A549 (cell line): ENCODE measurements at regions not wholly inside any gene's neighbourhood (a gene's known extent, or its start where the extent isn't known, plus 50 kb on each side); places are given as distances from the start of the nearest gene placed in this dataset.

Experiments used
- ATAC-seq, 2 experiments: fragments of 200-7000 bp in 1 of 2; fragments of >200 bp in 1 of 2; cut with Nextera tagmentation in 1 of 2; cut with Tn5 transposase in 1 of 2; 3 replicates each; pipeline versions ENCODE4 v1.8.0 to v1.9.1; 2018 to 2020; ENCODE audit warnings: mild to moderate bottlenecking in 1 of 2, moderate library complexity in 1 of 2
- CTCF ChIA-PET: fragments of 300-600 bp; sonication (Branson Sonifier 250); formaldehyde crosslinking; extraction: SDS; loops from one replicate; lab custom pipeline; 2021; ENCODE audit warnings: antibody characterized with exemption, inconsistent platforms; lab: Yijun Ruan, JAX
- POLR2A ChIA-PET: fragments of 350-600 bp; formaldehyde crosslinking; extraction: SDS; loops from one replicate; lab custom pipeline; 2021; ENCODE audit warnings: antibody characterized with exemption, inconsistent platforms; lab: Yijun Ruan, JAX
- DNase-seq, 2 experiments: peaks; one replicate each; pipeline versions ENCODE4 v3.0.0 to v3.0.0-alpha.2; 2011 to 2016; ENCODE audit warnings: low read depth in 1 of 2, low spot score in 1 of 2
- FAIRE-seq: peaks from 2 replicates; lab custom pipeline; 2011; peaks lifted over from hg19 to GRCh38; lab: Jason Lieb, UNC
- H3K27ac ChIP-seq, 2 experiments: fragments of >200 bp; sonication (Bioruptor Twin); formaldehyde crosslinking; 3 replicates each; pipeline ENCODE4 v1.5.1; 2016 to 2017
- H3K4me1 ChIP-seq: fragments of >200 bp; sonication (Bioruptor Twin); formaldehyde crosslinking; 3 replicates; pipeline ENCODE4 v1.6.1; 2016
- H3K4me2 ChIP-seq: fragments of >200 bp; sonication (Bioruptor Twin); formaldehyde crosslinking; 3 replicates; pipeline ENCODE4 v1.6.1; 2016
- H3K4me3 ChIP-seq: fragments of >200 bp; sonication (Bioruptor Twin); formaldehyde crosslinking; 3 replicates; pipeline ENCODE4 v1.5.1; 2016
- H3K9me3 ChIP-seq: fragments of >200 bp; sonication (Bioruptor Twin); formaldehyde crosslinking; 3 replicates; pipeline ENCODE4 v1.6.1; 2016
- ATOH8 ChIP-seq: fragments of 250-450 bp; sonication (Bioruptor Pico); IDR thresholded peaks from 2 replicates; pipeline ENCODE4 v1.5.0; 2020; ENCODE audit warnings: low read depth, mild to moderate bottlenecking, moderate library complexity
- CHD2 ChIP-seq: fragments of 150-350 bp; IDR thresholded peaks from 2 replicates; pipeline ENCODE4 v1.6.1; 2014; ENCODE audit warnings: low read length; ENCODE audit not compliant: partially characterized antibody
- CHD4 ChIP-seq: fragments of 200-600 bp; sonication (generic); IDR thresholded peaks from 2 replicates; pipeline ENCODE4 v1.6.1; 2016; ENCODE audit warnings: antibody characterized with exemption, mild to moderate bottlenecking, borderline replicate concordance
- EHF ChIP-seq: fragments of 250-450 bp; sonication (Bioruptor Pico); IDR thresholded peaks from 2 replicates; pipeline ENCODE4 v1.5.0; 2020; ENCODE audit warnings: mild to moderate bottlenecking
- EHMT2 ChIP-seq: fragments of 200-600 bp; sonication (generic); IDR thresholded peaks from 2 replicates; pipeline ENCODE4 v1.6.1; 2016; ENCODE audit warnings: antibody characterized with exemption, low read depth, mild to moderate bottlenecking, moderate library complexity
- FOSB ChIP-seq: fragments of 250-450 bp; sonication (Bioruptor Pico); IDR thresholded peaks from 2 replicates; pipeline ENCODE4 v1.5.0; 2020; ENCODE audit warnings: mild to moderate bottlenecking, moderate library complexity
- HOXB13 ChIP-seq: fragments of 250-450 bp; sonication (Bioruptor Pico); IDR thresholded peaks from 2 replicates; pipeline ENCODE4 v1.5.0; 2020; ENCODE audit warnings: low read depth, mild to moderate bottlenecking, moderate library complexity
- JUN ChIP-seq, 2 experiments: fragments of >200 bp; sonication (Bioruptor Twin); formaldehyde crosslinking; IDR thresholded peaks; 2 replicates in 1 of 2; 3 replicates in 1 of 2; pipeline ENCODE4 v1.6.1; 2016 to 2017
- MYC ChIP-seq: IDR thresholded peaks from 2 replicates; pipeline ENCODE4 v1.6.1; 2012; ENCODE audit warnings: mild to moderate bottlenecking, inconsistent platforms, low read length, improper control_type of control experiment, borderline replicate concordance
- NFE2L2 ChIP-seq: fragments of 150-350 bp; conservative IDR thresholded peaks from 2 replicates; pipeline ENCODE4 v1.6.1; 2014; ENCODE audit warnings: low read length
- NPAS2 ChIP-seq: fragments of 250-450 bp; sonication (Bioruptor Pico); IDR thresholded peaks from 2 replicates; pipeline ENCODE4 v1.8.0; 2022; ENCODE audit warnings: mild to moderate bottlenecking, moderate library complexity, borderline replicate concordance
- RAD21 ChIP-seq, 2 experiments: fragments of >200 bp in 1 of 2; sonication (Bioruptor Twin) in 1 of 2; formaldehyde crosslinking in 1 of 2; IDR thresholded peaks in 1 of 2; conservative IDR thresholded peaks in 1 of 2; 2 replicates in 1 of 2; 3 replicates in 1 of 2; pipeline ENCODE4 v1.6.1; 2012 to 2018; ENCODE audit warnings: inconsistent platforms in 1 of 2
- SMC3 ChIP-seq: fragments of >200 bp; sonication (Bioruptor Twin); formaldehyde crosslinking; IDR thresholded peaks from 3 replicates; pipeline ENCODE4 v1.6.1; 2018; ENCODE audit warnings: inconsistent platforms
- SREBF2 ChIP-seq: fragments of 450-650 bp; IDR thresholded peaks from 2 replicates; pipeline ENCODE4 v1.6.1; 2014; ENCODE audit warnings: mild to moderate bottlenecking, moderate library complexity
- ZSCAN20 ChIP-seq: fragments of 250-450 bp; sonication (Bioruptor Pico); IDR thresholded peaks from 2 replicates; pipeline ENCODE4 v1.8.0; 2022; ENCODE audit warnings: mild to moderate bottlenecking, moderate library complexity
- WGBS: methylation state at CpG from one replicate; pipeline ENCODE4 v1.1.6; 2017; ENCODE audit errors: missing lambda C conversion rate; 5-methylcytosine and 5-hydroxymethylcytosine counted together
- TF ChIP-seq, protein P1 (sequence below): fragments of 150-350 bp; IDR thresholded peaks from 2 replicates; pipeline ENCODE4 v1.6.1; 2014; ENCODE audit warnings: low read depth, mild to moderate bottlenecking, low read length
- TF ChIP-seq, protein P2 (sequence below): fragments of >200 bp; sonication (Bioruptor Twin); formaldehyde crosslinking; IDR thresholded peaks from 3 replicates; pipeline ENCODE4 v1.6.1; 2016

- H3K27ac ChIP-seq = no peak overlapping the region
- ChIA-PET POLR2A (no interaction called here), CTCF (no interaction called here)
- DNase-seq (no peak), FAIRE-seq (no peak), ATAC-seq (no peak)
- H3K4me1 ChIP-seq = no peaks in the 10 kb centered on the region
- no peak overlapping the region for H3K4me3 ChIP-seq
- no peak overlapping the region for H3K4me2 ChIP-seq
- H3K9me3 ChIP-seq = no peaks in the 10 kb centered on the region
- TF ChIP-seq NPAS2 (CRISPR knock-in tag) (no peak), HOXB13 (CRISPR knock-in tag) (no peak), RAD21 (conservative IDR thresholded peaks at IDR 0.05 in 1 of 2, IDR thresholded peaks at IDR 0.05 in 1 of 2) (no peak)
- 63% methylated on average over 3 of the region's 3 CpGs for WGBS
Observed at GRCh38 chr1:96978444-96978843, 256.9 kb downstream of the PTBP2 start.

GRCh38 chr1:96978901-96979300 is 257.3 kb downstream of the PTBP2 start:
- DNase-seq (no peak), ATAC-seq (no peak), FAIRE-seq (no peak)
- ChIA-PET POLR2A (no interaction called here), CTCF (no interaction called here)
- 63% methylated on average over 4 of the region's 4 CpGs for WGBS
- Histone ChIP-seq H3K4me2 (no peak overlapping the region), H3K4me1 (no peaks in the 10 kb centered on the region), H3K27ac (no peak overlapping the region), H3K9me3 (no peaks in the 10 kb centered on the region), H3K4me3 (no peak overlapping the region)
- TF ChIP-seq CHD4 (no peak), ZSCAN20 (CRISPR knock-in tag) (no peak), ATOH8 (CRISPR knock-in tag) (no peak), SREBF2 (no peak)

GRCh38 chr1:96979304-96980268 is 258.0 kb downstream of the PTBP2 start:
- FAIRE-seq (no peak), DNase-seq (no peak), ATAC-seq (no peak)
- Histone ChIP-seq H3K4me1 (no peaks in the 10 kb centered on the region), H3K4me2 (no peak overlapping the region), H3K27ac (no peak overlapping the region), H3K9me3 (no peaks in the 10 kb centered on the region), H3K4me3 (no peak overlapping the region)
- WGBS = 61% methylated on average over 3 of the region's 3 CpGs
- TF ChIP-seq FOSB (CRISPR knock-in tag) = no peak
- no peak for TF ChIP-seq NFE2L2
- TF ChIP-seq CHD2 = no peak
- TF ChIP-seq EHMT2 = no peak
- TF ChIP-seq, protein P1, sequence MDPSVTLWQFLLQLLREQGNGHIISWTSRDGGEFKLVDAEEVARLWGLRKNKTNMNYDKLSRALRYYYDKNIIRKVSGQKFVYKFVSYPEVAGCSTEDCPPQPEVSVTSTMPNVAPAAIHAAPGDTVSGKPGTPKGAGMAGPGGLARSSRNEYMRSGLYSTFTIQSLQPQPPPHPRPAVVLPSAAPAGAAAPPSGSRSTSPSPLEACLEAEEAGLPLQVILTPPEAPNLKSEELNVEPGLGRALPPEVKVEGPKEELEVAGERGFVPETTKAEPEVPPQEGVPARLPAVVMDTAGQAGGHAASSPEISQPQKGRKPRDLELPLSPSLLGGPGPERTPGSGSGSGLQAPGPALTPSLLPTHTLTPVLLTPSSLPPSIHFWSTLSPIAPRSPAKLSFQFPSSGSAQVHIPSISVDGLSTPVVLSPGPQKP = no peak
- TF ChIP-seq ZSCAN20 (CRISPR knock-in tag) = no peak
- TF ChIP-seq SMC3 = no peak
- TF ChIP-seq EHF (CRISPR knock-in tag) = no peak
- TF ChIP-seq JUN (IDR thresholded peaks at IDR 0.05) = no peak
- no peak for TF ChIP-seq MYC
- TF ChIP-seq, protein P2, sequence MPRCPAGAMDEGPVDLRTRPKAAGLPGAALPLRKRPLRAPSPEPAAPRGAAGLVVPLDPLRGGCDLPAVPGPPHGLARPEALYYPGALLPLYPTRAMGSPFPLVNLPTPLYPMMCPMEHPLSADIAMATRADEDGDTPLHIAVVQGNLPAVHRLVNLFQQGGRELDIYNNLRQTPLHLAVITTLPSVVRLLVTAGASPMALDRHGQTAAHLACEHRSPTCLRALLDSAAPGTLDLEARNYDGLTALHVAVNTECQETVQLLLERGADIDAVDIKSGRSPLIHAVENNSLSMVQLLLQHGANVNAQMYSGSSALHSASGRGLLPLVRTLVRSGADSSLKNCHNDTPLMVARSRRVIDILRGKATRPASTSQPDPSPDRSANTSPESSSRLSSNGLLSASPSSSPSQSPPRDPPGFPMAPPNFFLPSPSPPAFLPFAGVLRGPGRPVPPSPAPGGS = no peak
- POLR2A ChIA-PET = no interaction called here
- CTCF ChIA-PET = no interaction called here
